OCI-LY1 (cell line): ENCODE measurements at regions not wholly inside any gene's neighbourhood (a gene's known extent, or its start where the extent isn't known, plus 50 kb on each side); places are given as distances from the start of the nearest gene placed in this dataset.

Source experiments
- H2AFZ ChIP-seq: fragments of 200-600 bp; sonication (generic), shearing (Covaris generic); 2 replicates; pipeline ENCODE4 v1.6.0; 2014; ENCODE audit warnings: antibody characterized with exemption, mild to moderate bottlenecking, low read length
- H3F3A ChIP-seq: fragments of 200-600 bp; sonication (generic), shearing (Covaris generic); 2 replicates; pipeline ENCODE4 v1.6.0; 2014; ENCODE audit warnings: mild to moderate bottlenecking, antibody characterized with exemption, low read length, moderate library complexity; ENCODE audit not compliant: insufficient read depth
- H3K27ac ChIP-seq: fragments of 200-600 bp; sonication (generic); 2 replicates; pipeline ENCODE4 v1.5.1; 2014; ENCODE audit warnings: low read length, mixed run types, mild to moderate bottlenecking, low read depth; ENCODE audit not compliant: poor library complexity, severe bottlenecking
- H3K27me3 ChIP-seq: fragments of 200-600 bp; sonication (generic); 2 replicates; pipeline ENCODE4 v1.6.0; 2014; ENCODE audit warnings: antibody characterized with exemption, mild to moderate bottlenecking, low read length, moderate library complexity; ENCODE audit not compliant: insufficient read depth
- H3K36me3 ChIP-seq: fragments of 200-600 bp; sonication (generic); 2 replicates; pipeline ENCODE4 v1.6.1; 2014; ENCODE audit warnings: mild to moderate bottlenecking, antibody characterized with exemption, low read length, moderate library complexity, mixed read lengths; ENCODE audit not compliant: insufficient read depth
- H3K4me1 ChIP-seq: fragments of 200-600 bp; sonication (generic); 2 replicates; pipeline ENCODE4 v1.5.1; 2014; ENCODE audit warnings: mild to moderate bottlenecking, low read length, moderate library complexity; ENCODE audit not compliant: insufficient read depth, severe bottlenecking
- H3K4me2 ChIP-seq: fragments of 200-600 bp; sonication (generic), shearing (Covaris generic); 2 replicates; pipeline ENCODE4 v1.6.1; 2014; ENCODE audit warnings: low read length
- H3K4me3 ChIP-seq: fragments of 200-600 bp; sonication (generic); 2 replicates; pipeline ENCODE4 v1.5.1; 2014; ENCODE audit warnings: low read length, low read depth, mild to moderate bottlenecking, mixed read lengths; ENCODE audit not compliant: poor library complexity, severe bottlenecking
- H3K79me2 ChIP-seq: fragments of 200-600 bp; shearing (Covaris generic); 2 replicates; pipeline ENCODE4 v1.6.1; 2016; ENCODE audit warnings: mixed run types, low read length, mixed read lengths; ENCODE audit not compliant: insufficient read depth
- H3K9ac ChIP-seq: fragments of 200-600 bp; sonication (generic), shearing (Covaris generic); 2 replicates; pipeline ENCODE4 v1.6.1; 2014; ENCODE audit warnings: mild to moderate bottlenecking, low read length, mixed read lengths
- H3K9me2 ChIP-seq: fragments of 200-600 bp; sonication (generic), shearing (Covaris generic); 2 replicates; pipeline ENCODE4 v1.6.1; 2014; ENCODE audit warnings: low read depth, mild to moderate bottlenecking, low read length, mixed read lengths
- H3K9me3 ChIP-seq: fragments of 200-600 bp; shearing (Covaris generic); 2 replicates; pipeline ENCODE4 v1.6.1; 2014; ENCODE audit warnings: low read length, mixed read lengths
- H4K20me1 ChIP-seq: fragments of 200-600 bp; sonication (generic), shearing (Covaris generic); 2 replicates; pipeline ENCODE4 v1.6.0; 2016; ENCODE audit warnings: mild to moderate bottlenecking, low read length; ENCODE audit not compliant: insufficient read depth
- CTCF ChIP-seq: fragments of 200-600 bp; sonication (generic), shearing (Covaris generic); IDR thresholded peaks from 2 replicates; pipeline ENCODE4 v1.5.1; 2017; ENCODE audit warnings: mild to moderate bottlenecking, antibody characterized with exemption, low read length, moderate library complexity, mixed read lengths
- EZH2 ChIP-seq: fragments of 200-600 bp; sonication (generic), shearing (Covaris generic); IDR thresholded peaks from 2 replicates; pipeline ENCODE4 v1.8.0; 2017; ENCODE audit warnings: borderline replicate concordance, mixed run types, mild to moderate bottlenecking, antibody characterized with exemption, low read length, moderate library complexity, mixed read lengths

GRCh38 chr16:51876601-51876875 is 670.4 kb downstream of the TOX3 start:
- no peaks in the 10 kb centered on the region for H4K20me1 ChIP-seq
- no peaks in the 10 kb centered on the region for H3K79me2 ChIP-seq
- no peaks in the 10 kb centered on the region for H3K36me3 ChIP-seq
- no peak for TF ChIP-seq EZH2
- TF ChIP-seq CTCF = no peak
- H2AFZ ChIP-seq = no peak overlapping the region
- H3K9me2 ChIP-seq = no peaks in the 10 kb centered on the region
- no peak overlapping the region for H3K4me3 ChIP-seq
- no peaks in the 10 kb centered on the region for H3K4me1 ChIP-seq
- no peaks in the 10 kb centered on the region for H3K9me3 ChIP-seq
- no peak overlapping the region for H3K4me2 ChIP-seq
- H3K27ac ChIP-seq = no peak overlapping the region
- no peaks in the 10 kb centered on the region for H3F3A ChIP-seq
- no peaks in the 10 kb centered on the region for H3K27me3 ChIP-seq
- H3K9ac ChIP-seq = no peak overlapping the region

GRCh38 chr16:51875834-51876600 is 670.9 kb downstream of the TOX3 start:
- no peaks in the 10 kb centered on the region for H3K79me2 ChIP-seq
- H4K20me1 ChIP-seq = no peaks in the 10 kb centered on the region
- H3K27me3 ChIP-seq = no peaks in the 10 kb centered on the region
- H3K9me2 ChIP-seq = no peaks in the 10 kb centered on the region
- no peaks in the 10 kb centered on the region for H3K9me3 ChIP-seq
- no peaks in the 10 kb centered on the region for H3K36me3 ChIP-seq
- no peaks in the 10 kb centered on the region for H3K4me1 ChIP-seq
- no peak for TF ChIP-seq EZH2
- no peak for TF ChIP-seq CTCF
- H3F3A ChIP-seq = no peaks in the 10 kb centered on the region
- no peak overlapping the region for H2AFZ ChIP-seq
- H3K9ac ChIP-seq = no peak overlapping the region
- no peak overlapping the region for H3K4me2 ChIP-seq
- no peak overlapping the region for H3K27ac ChIP-seq
- H3K4me3 ChIP-seq = no peak overlapping the region

- Histone ChIP-seq H3K9me3 (no peaks in the 10 kb centered on the region), H3K9me2 (no peaks in the 10 kb centered on the region), H3F3A (no peaks in the 10 kb centered on the region), H3K79me2 (no peaks in the 10 kb centered on the region), H4K20me1 (no peaks in the 10 kb centered on the region), H3K27ac (no peak overlapping the region), H3K4me3 (no peak overlapping the region), H3K9ac (no peak overlapping the region), H3K36me3 (no peaks in the 10 kb centered on the region), H3K27me3 (no peaks in the 10 kb centered on the region), H2AFZ (no peak overlapping the region), H3K4me2 (no peak overlapping the region), H3K4me1 (no peaks in the 10 kb centered on the region)
- TF ChIP-seq EZH2 (no peak), CTCF (no peak)
These were observed 674.4 kb downstream of the TOX3 start for GRCh38 chr16:51872524-51872923.
